Activated naive CD4-positive, alpha-beta T cell treated with anti-CD3 and anti-CD28 coated beads, Interleukin-2, amount 50 U/mL, for 72 hours (primary cell): ENCODE measurements at regions not wholly inside any gene's neighbourhood (a gene's known extent, or its start where the extent isn't known, plus 50 kb on each side); places are given as distances from the start of the nearest gene placed in this dataset.

Experiments used
- ATAC-seq, 2 donors: fragments of 150-1000 bp; cut with Tn5 transposase; 2 replicates each; pipeline ENCODE4 v1.10.0; 2021; ENCODE audit warnings: mild to moderate bottlenecking in 2 of 2, moderate library complexity in 2 of 2
- DNase-seq, 2 donors: peaks; one replicate each; pipeline ENCODE4 v3.0.0; 2021 to 2022; ENCODE audit warnings: low spot score in 2 of 2
- H3K27ac Mint-ChIP-seq, 2 donors: one replicate each; pipeline ENCODE4 v1.8.0; 2022; ENCODE audit warnings: mild to moderate bottlenecking in 2 of 2, mixed read lengths in 2 of 2
- H3K36me3 Mint-ChIP-seq, 2 donors: one replicate each; pipeline ENCODE4 v1.8.0; 2022; ENCODE audit warnings: mixed read lengths in 2 of 2
- H3K9me3 Mint-ChIP-seq, 2 donors: one replicate each; pipeline ENCODE4 v1.8.0; 2022; ENCODE audit warnings: mixed read lengths in 2 of 2

DNA sequence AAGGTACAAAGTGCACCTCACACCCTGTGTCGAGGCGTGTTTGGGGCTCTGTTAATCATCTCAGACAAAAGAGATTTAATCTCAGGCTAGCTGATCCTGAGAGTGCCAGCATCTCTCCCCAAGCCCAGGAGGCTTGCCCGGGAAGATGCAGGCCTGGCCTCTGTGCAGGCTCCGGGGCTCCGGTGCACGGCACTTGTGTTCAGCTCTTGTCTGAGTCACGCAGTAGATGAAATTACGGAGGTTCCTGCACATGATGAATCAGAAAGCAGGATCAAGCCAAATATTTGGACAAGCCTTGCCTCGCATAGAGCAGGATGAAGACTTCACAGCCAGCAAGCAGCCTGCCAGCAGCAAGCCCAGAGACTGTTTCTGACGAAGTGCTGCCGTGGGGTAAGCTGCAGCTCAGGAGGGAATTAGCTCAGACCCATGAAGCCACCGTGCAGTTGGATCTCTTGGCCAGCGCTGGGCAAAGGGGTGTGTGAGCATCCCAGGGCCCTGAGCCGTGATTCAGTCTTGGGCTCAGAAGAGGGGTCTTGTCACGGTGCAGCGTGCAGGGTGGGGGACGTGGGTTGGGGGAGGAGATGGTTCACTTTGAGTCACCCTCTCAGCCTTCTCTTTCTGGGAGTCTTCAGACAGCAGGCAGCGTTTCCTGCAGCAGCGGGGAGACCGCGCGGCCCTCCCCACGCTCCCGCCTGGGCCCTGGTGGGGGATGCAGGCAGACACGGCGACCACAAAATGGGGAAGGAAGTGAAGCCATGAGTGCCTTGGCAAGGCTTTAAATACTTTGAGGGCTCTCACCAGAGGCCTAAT is 89.2 kb upstream of the MEF2A start:
- ATAC-seq (peak; percentile 51 to 52), DNase-seq (no peak)
- Mint-ChIP-seq H3K36me3 (no peaks in the 10 kb centered on the region), H3K9me3 (no peaks in the 10 kb centered on the region), H3K27ac (no peak overlapping the region)

DNA sequence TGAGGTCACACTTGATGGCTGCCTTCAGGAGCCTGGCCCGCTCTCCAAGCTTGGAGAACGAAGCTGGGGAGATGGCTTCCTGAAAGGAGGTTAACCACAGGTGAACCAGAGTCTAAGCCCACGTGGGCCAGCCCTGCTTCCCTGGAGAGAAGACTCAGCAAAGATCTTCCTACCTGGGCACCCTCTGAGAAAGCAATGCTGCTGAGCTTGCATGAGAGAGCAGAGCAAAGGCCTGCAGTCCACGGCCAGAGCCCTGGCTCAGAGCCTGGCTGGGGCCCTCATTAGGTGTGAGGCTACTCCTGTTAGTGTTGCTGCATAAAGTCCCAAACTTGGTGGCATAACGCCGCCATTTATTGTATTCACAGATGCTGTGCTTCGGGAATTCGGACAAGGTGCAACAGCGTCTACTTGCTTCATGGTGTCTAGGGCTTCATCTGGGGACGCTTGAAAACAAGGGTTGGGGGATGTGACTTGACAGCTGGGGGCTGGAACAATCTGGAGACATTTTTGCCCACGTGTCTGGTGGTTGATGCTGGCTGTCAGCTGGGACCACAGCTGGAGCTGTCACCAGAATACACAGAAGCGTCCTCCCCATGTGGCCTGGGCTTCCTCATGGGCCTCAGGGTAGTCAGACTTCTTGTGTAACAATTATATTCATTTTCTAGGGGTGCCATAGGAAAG is 87.9 kb upstream of the MEF2A start:
- H3K27ac Mint-ChIP-seq, result no peak overlapping the region

DNA sequence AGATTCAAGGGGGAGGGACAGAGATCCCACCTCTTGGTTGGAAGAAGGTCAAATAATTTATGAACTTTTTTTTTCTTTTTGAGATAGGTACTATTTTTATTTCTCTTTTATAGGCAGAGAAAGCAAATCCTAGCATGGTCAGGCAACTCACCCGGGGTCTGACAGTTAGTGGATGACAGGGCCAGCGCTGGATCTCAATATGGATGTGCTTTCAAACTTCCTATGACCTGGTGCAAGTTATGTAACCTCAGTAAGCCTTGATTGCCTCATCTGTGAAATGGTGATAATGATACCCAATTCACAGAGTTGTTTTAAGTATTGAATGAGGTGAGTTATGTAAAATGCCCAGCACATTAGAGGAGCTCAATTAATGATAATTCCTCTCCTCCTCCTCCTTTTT is 86.8 kb upstream of the MEF2A start:
- Mint-ChIP-seq H3K36me3 (no peaks in the 10 kb centered on the region), H3K27ac (no peak overlapping the region), H3K9me3 (no peaks in the 10 kb centered on the region)

More for the DNA sequence above, 87.9 kb upstream of the MEF2A start:
- no peak for DNase-seq
- no peak for ATAC-seq
- Mint-ChIP-seq H3K36me3 (no peaks in the 10 kb centered on the region), H3K9me3 (no peaks in the 10 kb centered on the region)

DNA sequence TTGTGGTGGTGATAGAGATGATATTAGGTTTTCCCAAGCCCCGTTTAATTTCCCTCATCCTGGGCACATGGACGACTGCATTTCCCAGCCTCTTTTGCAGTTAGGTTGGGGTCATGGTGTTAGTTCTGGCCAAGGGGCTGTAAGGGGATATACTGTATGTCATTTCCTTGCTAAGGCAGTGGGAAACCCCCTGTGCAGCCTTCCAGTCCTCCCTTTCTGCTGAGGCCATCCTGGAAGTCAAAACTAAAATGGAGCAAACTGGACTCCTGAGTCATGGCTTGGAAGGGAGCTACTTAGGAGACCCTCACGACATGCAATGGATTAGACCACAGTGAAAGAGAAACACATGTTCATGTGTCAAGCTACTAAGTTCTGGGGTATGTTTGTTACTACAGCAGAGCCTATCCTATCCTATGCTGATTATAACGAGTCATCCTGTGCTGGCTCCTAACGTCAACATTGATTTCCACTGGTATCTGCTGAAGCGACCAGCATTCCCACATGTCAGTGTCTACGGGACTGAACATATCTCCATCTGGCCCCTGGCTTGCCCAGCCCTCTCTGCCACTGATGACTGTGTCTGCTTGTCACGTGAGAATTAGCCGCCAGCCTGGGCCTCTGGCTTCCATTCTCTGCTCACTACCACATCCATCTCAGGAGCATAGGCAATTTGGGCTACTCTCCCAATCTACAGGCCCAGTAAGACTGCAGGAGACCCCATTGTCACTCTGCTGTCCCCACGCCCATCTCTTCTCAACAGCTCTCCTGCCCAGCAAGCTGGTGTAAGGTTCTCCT is 85.6 kb upstream of the MEF2A start:
- Mint-ChIP-seq H3K36me3 (no peaks in the 10 kb centered on the region), H3K9me3 (no peaks in the 10 kb centered on the region), H3K27ac (no peak overlapping the region)
- ATAC-seq (no peak), DNase-seq (no peak)

More for the DNA sequence above, 86.8 kb upstream of the MEF2A start:
- no peak for DNase-seq
- ATAC-seq, result no peak

DNA sequence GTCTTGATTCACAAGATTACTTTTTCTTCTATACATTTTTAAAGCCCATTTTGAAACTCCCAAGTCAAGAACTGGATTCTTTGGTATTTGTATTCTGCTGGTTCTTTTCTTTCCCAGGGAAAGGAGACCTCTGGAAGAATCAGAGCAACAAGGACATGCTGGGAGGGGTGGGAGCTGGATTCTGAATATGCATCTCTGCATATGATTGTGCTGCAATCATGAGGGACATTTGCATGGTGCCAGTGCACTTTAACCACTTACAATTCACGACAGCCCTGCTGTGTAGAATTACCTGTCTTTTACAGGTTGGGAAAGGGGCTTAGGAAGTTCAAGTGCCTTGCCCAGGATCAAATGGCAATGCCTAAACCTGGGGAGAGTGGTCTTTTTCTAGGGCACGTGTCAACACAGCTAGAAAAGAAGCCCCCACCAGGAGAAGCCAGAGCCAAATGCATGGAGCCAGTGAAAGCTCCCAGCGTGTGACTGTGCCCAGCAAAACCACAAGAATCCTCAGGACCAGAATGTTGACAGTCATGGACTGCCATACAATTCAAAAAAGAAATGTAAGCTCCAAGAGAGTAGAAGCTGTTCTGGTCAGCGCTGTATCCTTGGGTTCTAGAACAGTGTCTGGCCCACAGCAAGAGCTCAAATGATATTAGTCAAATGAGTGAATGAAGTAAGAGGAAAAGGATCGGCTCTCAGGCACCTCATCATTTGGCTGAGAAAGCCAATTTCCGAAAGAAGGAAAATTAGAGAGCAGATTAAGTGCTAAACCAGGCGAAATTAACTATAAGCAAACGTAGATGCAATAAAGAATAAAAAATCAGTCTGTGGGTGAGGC is 84.5 kb upstream of the MEF2A start:
- no peak for ATAC-seq
- Mint-ChIP-seq H3K36me3 (no peaks in the 10 kb centered on the region), H3K9me3 (no peaks in the 10 kb centered on the region), H3K27ac (no peak overlapping the region)
- no peak for DNase-seq

DNA sequence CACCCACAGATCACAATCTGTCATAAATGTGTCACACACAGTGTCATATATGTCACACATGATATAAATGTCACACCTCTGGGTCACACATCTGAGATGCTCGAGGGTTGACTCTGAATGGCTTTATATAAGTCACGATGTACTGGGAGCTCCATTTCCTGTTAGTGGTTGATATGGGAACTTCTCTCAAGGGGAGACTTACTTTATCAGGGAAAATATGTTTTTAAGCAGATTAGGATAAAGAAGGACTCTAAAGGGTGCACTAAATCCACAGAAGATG is 83.9 kb upstream of the MEF2A start:
- ATAC-seq (peak in 1 of 2 donors; percentile 65), DNase-seq (no peak)
- no peaks in the 10 kb centered on the region for H3K9me3 Mint-ChIP-seq
- no peak overlapping the region for H3K27ac Mint-ChIP-seq
- H3K36me3 Mint-ChIP-seq, result no peaks in the 10 kb centered on the region

DNA sequence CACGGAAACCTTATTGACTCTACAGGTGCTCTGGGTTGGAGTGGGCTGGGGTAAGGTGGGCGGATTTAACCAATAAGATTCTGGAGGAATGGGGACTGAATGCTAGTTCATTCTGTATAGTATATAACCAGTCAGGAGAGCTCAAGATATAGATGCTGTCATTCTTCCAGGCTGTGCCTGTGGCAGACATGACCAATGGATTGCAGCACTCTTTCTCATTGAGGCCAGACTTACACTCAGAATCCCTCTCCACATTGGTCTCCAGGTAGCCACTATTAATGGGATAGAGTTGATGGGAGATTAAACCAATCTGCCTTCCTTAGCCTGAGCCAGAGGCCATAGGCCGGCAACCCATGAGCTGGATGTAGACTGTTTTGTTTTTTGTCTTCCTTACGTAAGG is 82.8 kb upstream of the MEF2A start:
- DNase-seq (no peak), ATAC-seq (no peak)
- no peaks in the 10 kb centered on the region for H3K9me3 Mint-ChIP-seq
- no peaks in the 10 kb centered on the region for H3K36me3 Mint-ChIP-seq
- no peak overlapping the region for H3K27ac Mint-ChIP-seq

DNA sequence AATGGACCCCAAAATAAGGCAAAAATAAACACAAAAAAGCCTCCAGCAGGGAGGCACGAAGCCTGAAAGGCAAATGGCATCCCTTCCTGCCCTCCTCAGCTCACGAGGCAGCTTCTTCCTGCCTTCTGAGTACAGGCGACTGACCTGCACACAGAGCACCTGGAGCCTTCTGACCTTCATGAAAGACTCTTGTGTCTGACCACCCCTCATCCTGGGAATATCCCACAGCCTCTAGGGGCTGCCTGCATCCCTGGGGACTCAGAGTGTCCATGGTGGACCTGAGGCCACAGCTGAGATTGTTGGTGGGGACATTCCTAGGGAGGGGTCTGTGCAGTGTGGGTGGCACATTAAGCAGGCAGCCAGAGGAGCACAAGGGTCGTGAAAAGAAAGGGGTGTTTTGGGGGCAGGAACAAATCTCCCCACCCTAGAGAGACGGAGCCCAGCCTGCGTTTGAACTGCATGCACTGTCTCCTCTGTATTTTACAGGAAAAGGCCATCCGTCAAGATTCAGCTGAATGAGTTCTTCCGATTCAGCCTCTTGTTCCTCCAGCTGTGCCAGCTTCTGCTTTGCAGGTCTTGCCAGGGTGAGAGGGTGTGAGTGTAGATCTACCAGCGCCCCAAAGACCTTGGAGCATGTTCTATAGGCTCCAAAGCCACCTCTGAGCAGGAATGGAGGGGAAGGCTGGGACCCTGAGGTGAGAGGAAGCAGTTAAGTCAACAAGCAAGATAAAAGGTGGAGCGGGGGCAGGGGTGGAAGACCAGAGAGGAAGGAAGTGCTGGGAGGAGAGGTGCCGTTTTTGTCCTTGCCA is 80.4 kb upstream of the MEF2A start:
- no peaks in the 10 kb centered on the region for H3K9me3 Mint-ChIP-seq
- no peak for ATAC-seq
- no peaks in the 10 kb centered on the region for H3K36me3 Mint-ChIP-seq
- H3K27ac Mint-ChIP-seq, result peak overlapping the region in 1 of 2 donors; percentile 29
- DNase-seq, result no peak

DNA sequence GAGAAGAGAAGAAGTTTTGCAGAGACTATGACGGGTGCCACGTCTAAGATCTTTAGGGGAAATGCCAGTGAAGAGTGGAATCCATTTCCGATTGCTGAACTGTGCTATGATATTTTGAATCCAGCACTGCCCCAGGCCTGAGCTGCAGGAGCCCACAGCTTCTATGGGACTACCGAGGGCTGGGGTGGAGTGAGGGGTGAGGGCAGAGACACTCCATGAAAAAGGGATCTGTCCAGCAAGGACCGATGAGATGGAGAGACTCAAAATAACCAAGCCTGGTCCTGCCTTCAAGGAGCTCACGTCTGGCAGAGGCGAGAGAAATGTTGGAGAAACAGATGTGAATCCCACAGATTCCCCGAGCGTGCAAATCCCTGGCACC is 79.8 kb upstream of the MEF2A start:
- H3K36me3 Mint-ChIP-seq, result no peaks in the 10 kb centered on the region
- H3K9me3 Mint-ChIP-seq, result no peaks in the 10 kb centered on the region
- ATAC-seq, result peak in 1 of 2 donors; percentile 11
- no peak for DNase-seq
- H3K27ac Mint-ChIP-seq, result no peak overlapping the region

DNA sequence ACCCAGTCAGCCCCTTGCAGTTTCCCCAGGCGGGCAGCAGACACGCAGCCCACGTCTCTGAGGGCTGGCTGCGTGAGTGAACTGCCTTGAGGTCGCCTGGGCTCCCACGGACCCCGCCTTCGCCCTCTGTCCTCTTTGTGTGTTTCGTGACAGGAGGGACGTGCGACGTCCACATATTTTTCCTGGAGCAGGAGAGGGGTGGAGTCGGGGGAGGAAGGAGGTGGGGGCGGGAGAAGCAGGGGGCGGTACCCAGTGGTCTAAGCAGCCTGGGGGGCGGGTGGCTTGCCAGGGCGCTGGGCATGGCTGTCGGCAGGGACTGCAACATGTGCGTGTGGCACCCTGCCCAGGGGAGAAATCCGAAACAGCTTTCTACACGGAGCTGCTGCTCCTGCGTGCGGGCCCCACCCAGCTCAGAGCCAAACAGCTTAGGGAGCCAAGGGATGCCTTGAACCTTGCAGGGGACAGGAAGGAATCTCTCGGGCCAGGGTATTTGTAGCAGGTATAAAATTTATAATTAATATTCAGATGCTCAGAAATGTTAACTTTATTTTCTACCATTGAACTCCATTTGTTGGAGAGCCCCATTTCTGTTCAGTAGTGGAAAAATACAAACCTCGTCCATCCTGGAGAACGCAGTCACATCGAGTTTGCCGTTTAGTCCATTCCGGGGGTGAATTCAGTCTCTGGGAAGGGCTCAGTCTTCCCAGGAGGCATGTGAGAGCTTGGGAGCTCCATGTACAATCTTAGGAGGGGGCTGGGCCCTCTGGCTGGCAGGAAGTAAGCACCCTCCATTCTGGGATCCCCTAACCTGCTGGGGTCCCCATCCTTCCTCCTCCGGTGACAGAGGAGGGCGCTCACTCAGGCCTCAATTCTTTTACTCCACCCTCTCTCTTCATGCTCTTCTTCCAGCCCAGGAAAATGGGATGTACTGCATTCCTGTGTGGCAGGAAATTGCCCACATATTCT is 79.1 kb upstream of the MEF2A start:
- H3K9me3 Mint-ChIP-seq, result no peaks in the 10 kb centered on the region
- DNase-seq (no peak), ATAC-seq (peak; percentile 32 to 54)
- H3K36me3 Mint-ChIP-seq, result no peaks in the 10 kb centered on the region
- peak overlapping the region in 1 of 2 donors; percentile 81 for H3K27ac Mint-ChIP-seq

DNA sequence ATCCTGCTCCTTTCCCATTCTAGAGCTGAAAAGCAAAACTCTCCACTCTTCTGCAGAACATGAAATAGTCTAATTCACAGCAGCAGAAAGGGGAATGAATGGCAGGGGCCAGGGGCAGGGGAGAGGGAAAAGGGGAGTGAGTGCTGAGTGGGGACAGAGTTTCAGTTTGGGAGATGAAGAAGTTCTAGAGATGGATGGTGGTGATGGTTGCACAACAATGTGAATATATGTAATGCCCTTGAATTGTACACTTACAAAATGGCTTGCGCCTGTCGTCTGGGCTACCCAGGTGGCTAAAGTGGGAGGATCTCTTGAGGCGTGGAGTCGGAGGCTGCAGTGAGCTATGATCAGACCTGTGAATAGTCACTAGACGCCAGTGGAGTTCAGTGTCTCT is 78.5 kb upstream of the MEF2A start:
- ATAC-seq (no peak), DNase-seq (no peak)
- Mint-ChIP-seq H3K9me3 (no peaks in the 10 kb centered on the region), H3K27ac (peak overlapping the region in 1 of 2 donors; percentile 81), H3K36me3 (no peaks in the 10 kb centered on the region)

DNA sequence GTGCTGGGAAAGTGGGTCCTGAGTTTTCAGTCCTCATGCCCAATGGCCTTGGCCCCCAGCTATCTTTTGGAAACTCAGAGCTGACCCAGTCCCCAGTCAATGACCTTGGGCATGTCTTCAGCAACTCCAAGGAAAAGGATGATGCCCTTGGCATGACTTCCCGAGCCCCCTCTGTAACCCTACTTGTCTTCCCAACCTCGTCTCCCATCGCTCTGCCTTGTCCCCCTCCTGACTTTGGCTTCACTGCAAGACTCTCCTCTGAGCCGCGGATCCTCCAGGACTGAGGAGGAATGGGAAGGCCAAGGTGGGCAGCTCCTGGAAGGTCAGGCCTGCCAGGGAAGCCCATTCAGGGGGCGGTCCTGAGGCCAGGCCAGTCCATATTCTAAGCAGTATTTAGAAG is 73.5 kb upstream of the MEF2A start:
- H3K36me3 Mint-ChIP-seq, result no peaks in the 10 kb centered on the region
- no peak for ATAC-seq
- no peaks in the 10 kb centered on the region for H3K9me3 Mint-ChIP-seq
- DNase-seq, result no peak
- peak overlapping the region in 1 of 2 donors; percentile 30 for H3K27ac Mint-ChIP-seq

DNA sequence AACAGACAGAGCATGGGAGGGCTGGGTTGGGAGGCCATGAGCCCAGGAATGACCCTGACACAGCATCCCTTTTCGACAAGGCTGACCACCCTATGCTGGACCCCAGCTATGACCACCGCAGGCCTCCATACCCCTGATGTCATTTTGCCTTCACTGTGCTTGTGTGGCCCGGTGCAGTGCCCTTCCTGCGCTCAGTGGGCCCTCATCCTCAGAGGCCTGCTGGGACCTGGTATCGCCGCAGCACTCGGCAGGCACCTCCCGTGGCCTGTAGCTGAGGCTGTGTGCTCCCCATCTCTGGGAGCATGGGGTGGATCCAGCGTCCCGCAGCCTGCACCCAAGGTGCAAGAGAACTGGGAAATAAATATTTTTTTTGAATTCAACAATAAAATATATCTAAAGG is 73.1 kb upstream of the MEF2A start:
- ATAC-seq, result no peak
- no peaks in the 10 kb centered on the region for H3K36me3 Mint-ChIP-seq
- H3K9me3 Mint-ChIP-seq, result no peaks in the 10 kb centered on the region
- DNase-seq, result no peak
- H3K27ac Mint-ChIP-seq, result no peak overlapping the region

DNA sequence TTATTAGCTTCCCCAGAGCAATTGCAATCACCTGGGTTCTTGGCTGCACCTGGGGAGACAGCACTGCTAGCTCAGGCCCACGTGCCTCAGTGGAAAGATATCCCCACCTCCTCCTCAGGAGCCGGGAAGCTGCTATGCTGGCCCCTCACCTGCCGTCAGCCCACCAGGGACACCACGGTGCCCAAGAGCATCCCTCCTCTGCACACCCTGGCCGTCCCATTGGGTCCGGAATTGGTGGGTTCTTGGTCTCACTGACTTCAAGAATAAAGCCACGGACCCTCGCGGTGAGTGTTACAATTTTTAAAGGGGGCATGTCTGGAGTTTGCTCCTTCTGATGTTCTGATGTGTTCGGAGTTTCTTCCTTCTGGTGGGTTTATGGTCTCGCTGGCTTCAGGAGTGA is 72.3 kb upstream of the MEF2A start:
- Mint-ChIP-seq H3K9me3 (peaks cover 0 to 4% of the 10 kb centered on the region in 2 donors), H3K36me3 (no peaks in the 10 kb centered on the region), H3K27ac (no peak overlapping the region)
- ATAC-seq, result no peak
- DNase-seq, result no peak
